Transverse colon (tissue), 4 donors: ENCODE measurements at regions not wholly inside any gene's neighbourhood (a gene's known extent, or its start where the extent isn't known, plus 50 kb on each side); places are given as distances from the start of the nearest gene placed in this dataset.
"Not testable (repeated sequence)": the region's sequence is repeated elsewhere in the genome, so short reads cannot be mapped to it uniquely, and the experiment has no call there.

Source experiments
- DNase-seq: peaks from one replicate; pipeline ENCODE4 v3.0.0-alpha.2; 2019
- H3K27ac ChIP-seq, 4 donors: fragments of 200-600 bp; sonication (generic); 2 replicates each; pipeline ENCODE4 v1.5.1; 2016 to 2018; ENCODE audit warnings: inconsistent platforms in 4 of 4
- H3K27me3 ChIP-seq: fragments of 200-600 bp; sonication (generic); 2 replicates; pipeline ENCODE4 v1.5.1; 2017; ENCODE audit warnings: inconsistent platforms
- H3K36me3 ChIP-seq, 4 donors: fragments of 200-600 bp; sonication (generic); 2 replicates each; pipeline ENCODE4 v1.5.1; 2017 to 2019; ENCODE audit warnings: inconsistent platforms in 4 of 4
- H3K4me1 ChIP-seq, 4 donors: fragments of 200-600 bp; sonication (generic); 2 replicates each; pipeline ENCODE4 v1.5.1; 2017 to 2020; ENCODE audit warnings: inconsistent platforms in 4 of 4
- H3K4me3 ChIP-seq, 4 donors: fragments of 200-600 bp; sonication (generic); 1 replicate in 1 of 4; 2 replicates in 3 of 4; pipeline versions ENCODE4 v1.5.1 to v1.6.1; 2017 to 2019; ENCODE audit warnings: inconsistent platforms in 4 of 4
- H3K9me3 ChIP-seq, 2 donors: fragments of 200-600 bp; sonication (generic); 2 replicates each; pipeline ENCODE4 v1.5.1; 2017 to 2019; ENCODE audit warnings: inconsistent platforms in 2 of 2
- EP300 ChIP-seq: sonication (generic); formaldehyde crosslinking; IDR thresholded peaks from one replicate; pipeline ENCODE4 v1.6.1; 2017; ENCODE audit warnings: antibody characterized with exemption, low read depth
- POLR2A ChIP-seq: fragments of 450-650 bp; IDR thresholded peaks from one replicate; pipeline ENCODE4 v1.6.1; 2016; ENCODE audit warnings: antibody characterized with exemption, mild to moderate bottlenecking, moderate library complexity
- POLR2AphosphoS5 ChIP-seq, 3 donors: sonication (generic); formaldehyde crosslinking; IDR thresholded peaks; one replicate each; pipeline ENCODE4 v1.6.1; 2016; ENCODE audit warnings: antibody characterized with exemption in 3 of 3
- WGBS, 2 donors: methylation state at CpG; one replicate each; pipeline ENCODE4 v1.1.5; 2018; ENCODE audit warnings: low coverage in 1 of 2; 5-methylcytosine and 5-hydroxymethylcytosine counted together
- in situ Hi-C, 4 donors: fragments of 200-750 bp; cut with MboI; loops; one replicate each; pipeline versions ENCODE4 v1.15.0 to v1.15.1; 2017; ENCODE audit warnings: low sequenced_read_pairs in 3 of 4, low pct_ligation_motif_present in 1 of 4, low pct_unique_long_range_greater_than_20kb in 1 of 4
- intact Hi-C: fragments of 100-400 bp; cut with DNase I; formaldehyde crosslinking; loops from one replicate; pipeline ENCODE4 v1.15.1; 2023; ENCODE audit warnings: low total_unique reads
- TF ChIP-seq, protein P1 (sequence below), 5 experiments: fragments of 200-600 bp in 3 of 5; fragments of 450-650 bp in 2 of 5; sonication (generic) in 3 of 5; IDR thresholded peaks; 1 replicate in 2 of 5; 2 replicates in 3 of 5; pipeline ENCODE4 v1.5.1; 2016 to 2017; ENCODE audit warnings: antibody characterized with exemption in 5 of 5, inconsistent platforms in 3 of 5, mild to moderate bottlenecking in 2 of 5, moderate library complexity in 1 of 5

- H3K4me3 ChIP-seq, result no peak overlapping the region
- H3K27ac ChIP-seq, result no peak overlapping the region
- no peak for DNase-seq
- 0 to 6% methylated on average over 1 of the region's 1 CpG for WGBS, 2 donors
- H3K4me1 ChIP-seq, result no peaks in the 10 kb centered on the region
- in situ Hi-C loops, result no loop called here
- intact Hi-C loops, result no loop called here
- no peak for TF ChIP-seq POLR2AphosphoS5 (IDR thresholded peaks at IDR 0.05)
- no peak for TF ChIP-seq EP300
- no peak for TF ChIP-seq POLR2A
- TF ChIP-seq, protein P1, sequence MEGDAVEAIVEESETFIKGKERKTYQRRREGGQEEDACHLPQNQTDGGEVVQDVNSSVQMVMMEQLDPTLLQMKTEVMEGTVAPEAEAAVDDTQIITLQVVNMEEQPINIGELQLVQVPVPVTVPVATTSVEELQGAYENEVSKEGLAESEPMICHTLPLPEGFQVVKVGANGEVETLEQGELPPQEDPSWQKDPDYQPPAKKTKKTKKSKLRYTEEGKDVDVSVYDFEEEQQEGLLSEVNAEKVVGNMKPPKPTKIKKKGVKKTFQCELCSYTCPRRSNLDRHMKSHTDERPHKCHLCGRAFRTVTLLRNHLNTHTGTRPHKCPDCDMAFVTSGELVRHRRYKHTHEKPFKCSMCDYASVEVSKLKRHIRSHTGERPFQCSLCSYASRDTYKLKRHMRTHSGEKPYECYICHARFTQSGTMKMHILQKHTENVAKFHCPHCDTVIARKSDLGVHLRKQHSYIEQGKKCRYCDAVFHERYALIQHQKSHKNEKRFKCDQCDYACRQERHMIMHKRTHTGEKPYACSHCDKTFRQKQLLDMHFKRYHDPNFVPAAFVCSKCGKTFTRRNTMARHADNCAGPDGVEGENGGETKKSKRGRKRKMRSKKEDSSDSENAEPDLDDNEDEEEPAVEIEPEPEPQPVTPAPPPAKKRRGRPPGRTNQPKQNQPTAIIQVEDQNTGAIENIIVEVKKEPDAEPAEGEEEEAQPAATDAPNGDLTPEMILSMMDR (IDR thresholded peaks at IDR 0.05), result no peak
- no peaks in the 10 kb centered on the region for H3K36me3 ChIP-seq
- no peaks in the 10 kb centered on the region for H3K27me3 ChIP-seq
- no peaks in the 10 kb centered on the region for H3K9me3 ChIP-seq
Observed at GRCh38 chr6:100304575-100304974, 160.1 kb downstream of the SIM1 start.

DNA sequence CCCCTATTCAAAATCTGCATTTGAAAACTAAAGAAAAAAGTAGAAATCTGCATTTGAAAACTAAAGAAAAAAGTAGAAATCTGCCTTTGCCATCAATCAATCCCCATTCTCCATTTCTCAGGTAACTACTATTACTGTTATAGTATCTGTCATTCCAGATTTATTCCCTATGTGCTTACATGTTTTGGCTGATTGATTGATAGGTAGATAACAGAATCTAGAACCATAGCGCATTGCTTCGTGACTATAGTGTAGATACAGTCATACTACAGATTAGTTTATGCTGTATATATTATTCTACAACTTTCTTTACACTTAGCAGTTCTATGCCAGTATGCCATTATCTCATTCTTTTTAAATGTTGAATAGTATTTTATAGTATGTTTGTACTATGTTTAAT lies 163.0 kb downstream of the SIM1 start:
- 49 to 89% methylated on average over 2 of the region's 2 CpGs for WGBS, 2 donors

GRCh38 chr6:100300221-100300736 lies 164.4 kb downstream of the SIM1 start:
- no peaks in the 10 kb centered on the region for H3K27me3 ChIP-seq
- no peaks in the 10 kb centered on the region for H3K9me3 ChIP-seq
- WGBS, 2 donors, result 90% methylated on average over 3 of the region's 3 CpGs; no CpG with 5 or more reads in 1 of the 2 donors
- H3K4me3 ChIP-seq, result no peak overlapping the region
- in situ Hi-C loops (no loop called here), intact Hi-C loops (no loop called here)
- H3K36me3 ChIP-seq, result no peaks in the 10 kb centered on the region
- no peak for DNase-seq
- H3K27ac ChIP-seq, result no peak overlapping the region
- no peak for TF ChIP-seq POLR2A
- TF ChIP-seq POLR2AphosphoS5 (IDR thresholded peaks at IDR 0.05), result no peak
- no peak for TF ChIP-seq EP300
- TF ChIP-seq, protein P1 (IDR thresholded peaks at IDR 0.05), result no peak
- no peaks in the 10 kb centered on the region for H3K4me1 ChIP-seq

More for the DNA sequence above, 163.0 kb downstream of the SIM1 start:
- no peaks in the 10 kb centered on the region for H3K27me3 ChIP-seq
- no peaks in the 10 kb centered on the region for H3K9me3 ChIP-seq
- in situ Hi-C loops (no loop called here), intact Hi-C loops (no loop called here)
- H3K4me3 ChIP-seq, result no peak overlapping the region
- H3K4me1 ChIP-seq, result no peaks in the 10 kb centered on the region
- DNase-seq, result no peak
- H3K27ac ChIP-seq, result no peak overlapping the region
- no peaks in the 10 kb centered on the region for H3K36me3 ChIP-seq
- TF ChIP-seq EP300 (no peak), POLR2AphosphoS5 (IDR thresholded peaks at IDR 0.05) (no peak), POLR2A (no peak)
- TF ChIP-seq, protein P1 (IDR thresholded peaks at IDR 0.05), result no peak

GRCh38 chr6:100296810-100297544 lies 167.7 kb downstream of the SIM1 start:
- Histone ChIP-seq H3K9me3 (no peaks in the 10 kb centered on the region), H3K27me3 (no peaks in the 10 kb centered on the region), H3K4me3 (no peak overlapping the region), H3K27ac (no peak overlapping the region), H3K36me3 (no peaks in the 10 kb centered on the region), H3K4me1 (no peaks in the 10 kb centered on the region)
- in situ Hi-C loops (no loop called here), intact Hi-C loops (no loop called here)
- no peak for DNase-seq
- WGBS, 2 donors, result 65 to 77% methylated on average over 3 of the region's 3 CpGs
- TF ChIP-seq POLR2A (no peak), POLR2AphosphoS5 (IDR thresholded peaks at IDR 0.05) (no peak), EP300 (no peak)
- TF ChIP-seq, protein P1 (IDR thresholded peaks at IDR 0.05), result no peak

- H3K4me1 ChIP-seq, H3K4me3 ChIP-seq, H3K27me3 ChIP-seq, in situ Hi-C loops, H3K9me3 ChIP-seq, H3K36me3 ChIP-seq, H3K27ac ChIP-seq, DNase-seq, intact Hi-C loops: not testable (repeated sequence)
- 91% methylated on average over 4 of the region's 4 CpGs; no CpG with 5 or more reads in 1 of the 2 donors for WGBS, 2 donors
Observed at GRCh38 chr6:100295172-100295571, 169.5 kb downstream of the SIM1 start.
